ENCODE measurements at regions not wholly inside any gene's neighbourhood (a gene's known extent, or its start where the extent isn't known, plus 50 kb on each side); places are given as distances from the start of the nearest gene placed in this dataset.
A peak's percentile ranks its signal among the peaks of the same experiment; 100 is the strongest.
"Not testable (repeated sequence)": the region's sequence is repeated elsewhere in the genome, so short reads cannot be mapped to it uniquely, and the experiment has no call there.

- H3K4me2 ChIP-seq (ENCODE audit: low read depth, low read length) = no peak overlapping the region
- peaks cover 14% of the 10 kb centered on the region for H3K4me1 ChIP-seq (ENCODE audit: low read length)
- H3K4me3 ChIP-seq (ENCODE audit: low read length) = no peak overlapping the region
- H3K9me2 ChIP-seq (replicated peaks; ENCODE audit: insufficient read depth, low read length) = no peaks in the 10 kb centered on the region
- H3F3A ChIP-seq (ENCODE audit: insufficient read depth, low read length) = no peaks in the 10 kb centered on the region
- DNase-seq = no peak
- no peaks in the 10 kb centered on the region for H4K20me1 ChIP-seq (ENCODE audit: insufficient read depth, low read length)
- no peaks in the 10 kb centered on the region for H3K9me3 ChIP-seq (replicated peaks; ENCODE audit: insufficient read depth, low read length)
- no peaks in the 10 kb centered on the region for H3K36me3 ChIP-seq (replicated peaks; ENCODE audit: insufficient read depth, low read length)
- H2AFZ ChIP-seq (ENCODE audit: low read length) = no peak overlapping the region
- H3K79me2 ChIP-seq (ENCODE audit: low read length) = no peaks in the 10 kb centered on the region
- no peaks in the 10 kb centered on the region for H3K27me3 ChIP-seq (replicated peaks; ENCODE audit: insufficient read depth, low read length)
- no peak overlapping the region for H3K27ac ChIP-seq (ENCODE audit: low read length)
- H3K9ac ChIP-seq (ENCODE audit: low read length) = no peak overlapping the region
- TF ChIP-seq, protein P1, sequence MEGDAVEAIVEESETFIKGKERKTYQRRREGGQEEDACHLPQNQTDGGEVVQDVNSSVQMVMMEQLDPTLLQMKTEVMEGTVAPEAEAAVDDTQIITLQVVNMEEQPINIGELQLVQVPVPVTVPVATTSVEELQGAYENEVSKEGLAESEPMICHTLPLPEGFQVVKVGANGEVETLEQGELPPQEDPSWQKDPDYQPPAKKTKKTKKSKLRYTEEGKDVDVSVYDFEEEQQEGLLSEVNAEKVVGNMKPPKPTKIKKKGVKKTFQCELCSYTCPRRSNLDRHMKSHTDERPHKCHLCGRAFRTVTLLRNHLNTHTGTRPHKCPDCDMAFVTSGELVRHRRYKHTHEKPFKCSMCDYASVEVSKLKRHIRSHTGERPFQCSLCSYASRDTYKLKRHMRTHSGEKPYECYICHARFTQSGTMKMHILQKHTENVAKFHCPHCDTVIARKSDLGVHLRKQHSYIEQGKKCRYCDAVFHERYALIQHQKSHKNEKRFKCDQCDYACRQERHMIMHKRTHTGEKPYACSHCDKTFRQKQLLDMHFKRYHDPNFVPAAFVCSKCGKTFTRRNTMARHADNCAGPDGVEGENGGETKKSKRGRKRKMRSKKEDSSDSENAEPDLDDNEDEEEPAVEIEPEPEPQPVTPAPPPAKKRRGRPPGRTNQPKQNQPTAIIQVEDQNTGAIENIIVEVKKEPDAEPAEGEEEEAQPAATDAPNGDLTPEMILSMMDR (IDR thresholded peaks at IDR 0.05; ENCODE audit: low read length) = no peak
- TF ChIP-seq EZH2phosphoT487 (IDR thresholded peaks at IDR 0.05; ENCODE audit: low read length) (no peak), EZH2 (optimal IDR thresholded peaks at IDR 0.05; ENCODE audit: low read depth, low read length) (no peak)
Observed at GRCh38 chr10:51012073-51012472, 62.2 kb upstream of the PRKG1 start.

GRCh38 chr10:51014680-51015389, 59.5 kb upstream of the PRKG1 start:
- peak; percentile 69 for DNase-seq
- Histone ChIP-seq H3K27ac (ENCODE audit: low read length) (no peak overlapping the region; the same call in 1 of the 2 replicates), H4K20me1 (ENCODE audit: insufficient read depth, low read length) (no peaks in the 10 kb centered on the region), H3K9ac (ENCODE audit: low read length) (no peak overlapping the region), H3K9me3 (replicated peaks; ENCODE audit: insufficient read depth, low read length) (no peaks in the 10 kb centered on the region), H3K79me2 (ENCODE audit: low read length) (no peaks in the 10 kb centered on the region), H3K36me3 (replicated peaks; ENCODE audit: insufficient read depth, low read length) (no peaks in the 10 kb centered on the region), H2AFZ (ENCODE audit: low read length) (no peak overlapping the region; the same call in 1 of the 2 replicates), H3K4me3 (ENCODE audit: low read length) (no peak overlapping the region), H3K4me1 (ENCODE audit: low read length) (peaks cover 14% of the 10 kb centered on the region), H3K4me2 (ENCODE audit: low read depth, low read length) (peak overlapping the region; percentile 44), H3K9me2 (replicated peaks; ENCODE audit: insufficient read depth, low read length) (no peaks in the 10 kb centered on the region), H3F3A (ENCODE audit: insufficient read depth, low read length) (no peaks in the 10 kb centered on the region), H3K27me3 (replicated peaks; ENCODE audit: insufficient read depth, low read length) (no peaks in the 10 kb centered on the region)
- TF ChIP-seq EZH2phosphoT487 (IDR thresholded peaks at IDR 0.05; ENCODE audit: low read length) (no peak), EZH2 (optimal IDR thresholded peaks at IDR 0.05; ENCODE audit: low read depth, low read length) (no peak)
- TF ChIP-seq, protein P1 (IDR thresholded peaks at IDR 0.05; ENCODE audit: low read length) = no peak

GRCh38 chr10:51015390-51015754, 58.9 kb upstream of the PRKG1 start:
- DNase-seq; H3K9ac ChIP-seq (ENCODE audit: low read length); H3K9me2 ChIP-seq (replicated peaks; ENCODE audit: insufficient read depth, low read length); H4K20me1 ChIP-seq (ENCODE audit: insufficient read depth, low read length); H3F3A ChIP-seq (ENCODE audit: insufficient read depth, low read length); H3K36me3 ChIP-seq (replicated peaks; ENCODE audit: insufficient read depth, low read length); H3K4me2 ChIP-seq (ENCODE audit: low read depth, low read length); H2AFZ ChIP-seq (ENCODE audit: low read length); H3K79me2 ChIP-seq (ENCODE audit: low read length); H3K9me3 ChIP-seq (replicated peaks; ENCODE audit: insufficient read depth, low read length); H3K27me3 ChIP-seq (replicated peaks; ENCODE audit: insufficient read depth, low read length); H3K4me3 ChIP-seq (ENCODE audit: low read length); H3K27ac ChIP-seq (ENCODE audit: low read length): not testable (repeated sequence)
- peaks cover 14% of the 10 kb centered on the region for H3K4me1 ChIP-seq (ENCODE audit: low read length)

GRCh38 chr10:51020200-51020599, 54.1 kb upstream of the PRKG1 start:
- Histone ChIP-seq H3F3A (ENCODE audit: insufficient read depth, low read length) (no peaks in the 10 kb centered on the region), H2AFZ (ENCODE audit: low read length) (no peak overlapping the region), H3K4me1 (ENCODE audit: low read length) (peaks cover 3% of the 10 kb centered on the region), H4K20me1 (ENCODE audit: insufficient read depth, low read length) (no peaks in the 10 kb centered on the region), H3K27ac (ENCODE audit: low read length) (no peak overlapping the region), H3K9ac (ENCODE audit: low read length) (no peak overlapping the region), H3K27me3 (replicated peaks; ENCODE audit: insufficient read depth, low read length) (no peaks in the 10 kb centered on the region), H3K79me2 (ENCODE audit: low read length) (no peaks in the 10 kb centered on the region), H3K9me2 (replicated peaks; ENCODE audit: insufficient read depth, low read length) (no peaks in the 10 kb centered on the region), H3K4me3 (ENCODE audit: low read length) (no peak overlapping the region), H3K9me3 (replicated peaks; ENCODE audit: insufficient read depth, low read length) (no peaks in the 10 kb centered on the region), H3K36me3 (replicated peaks; ENCODE audit: insufficient read depth, low read length) (no peaks in the 10 kb centered on the region), H3K4me2 (ENCODE audit: low read depth, low read length) (no peak overlapping the region)
- no peak for TF ChIP-seq EZH2phosphoT487 (IDR thresholded peaks at IDR 0.05; ENCODE audit: low read length)
- TF ChIP-seq EZH2 (optimal IDR thresholded peaks at IDR 0.05; ENCODE audit: low read depth, low read length) = no peak
- TF ChIP-seq, protein P1 (IDR thresholded peaks at IDR 0.05; ENCODE audit: low read length) = no peak
- no peak for DNase-seq
